Endothelial cell of umbilical vein (primary cell): ENCODE measurements at regions not wholly inside any gene's neighbourhood (a gene's known extent, or its start where the extent isn't known, plus 50 kb on each side); places are given as distances from the start of the nearest gene placed in this dataset.

Experiments used
- BruUV-seq: library from RNA; stranded (reverse); fragments of 400-500 nt; replicated peaks from 2 replicates; lab custom pipeline; 2021; lab: Mats Ljungman, UMichigan
- CTCF ChIA-PET: fragments of 300-600, 350-600 bp; sonication (Branson Sonifier 250); formaldehyde crosslinking; loops from one replicate; lab custom pipeline; 2021; ENCODE audit warnings: antibody characterized with exemption, inconsistent platforms; lab: Charles Lee
- POLR2A ChIA-PET: fragments of 300-600, 350-600 bp; sonication (Branson Sonifier 250); formaldehyde crosslinking; loops from one replicate; lab custom pipeline; 2021; ENCODE audit warnings: antibody characterized with exemption, inconsistent platforms; lab: Charles Lee
- DNase-seq: peaks from one replicate; pipeline ENCODE4 v3.0.0-alpha.2; 2011; ENCODE audit warnings: low read depth, low spot score
- FAIRE-seq: peaks from 2 replicates; lab custom pipeline; 2011; peaks lifted over from hg19 to GRCh38; lab: Jason Lieb, UNC
- H2AFZ ChIP-seq: 2 replicates; pipeline ENCODE4 v1.6.0; 2012; ENCODE audit warnings: low read depth, low read length, control low read depth, inconsistent platforms
- H3K27ac ChIP-seq: 2 replicates; pipeline ENCODE4 v1.5.1; 2011; ENCODE audit warnings: low read depth, mild to moderate bottlenecking, control low read depth, low read length, moderate library complexity; ENCODE audit not compliant: insufficient read depth
- H3K27me3 ChIP-seq, 2 experiments: 2 replicates each; pipeline versions ENCODE4 v1.6.0 to v1.6.1; 2011; ENCODE audit warnings: low read length in 2 of 2, mixed read lengths in 1 of 2; ENCODE audit not compliant: control insufficient read depth in 2 of 2, insufficient read depth in 2 of 2
- H3K36me3 ChIP-seq, 2 experiments: 2 replicates in 1 of 2; 3 replicates in 1 of 2; pipeline ENCODE4 v1.5.1; 2011; ENCODE audit warnings: low read length in 2 of 2, mild to moderate bottlenecking in 1 of 2, moderate library complexity in 1 of 2; ENCODE audit not compliant: control insufficient read depth in 2 of 2, insufficient read depth in 2 of 2; ENCODE audit errors: extremely low read depth in 1 of 2
- H3K4me1 ChIP-seq: 3 replicates; pipeline ENCODE4 v1.5.1; 2011; ENCODE audit warnings: mild to moderate bottlenecking, low read length; ENCODE audit not compliant: control insufficient read depth, insufficient read depth; ENCODE audit errors: extremely low read depth
- H3K4me2 ChIP-seq: 2 replicates; pipeline ENCODE4 v1.6.1; 2011; ENCODE audit warnings: low read length, control low read depth, mixed read lengths; ENCODE audit not compliant: insufficient read depth
- H3K4me3 ChIP-seq, 3 experiments: fragments of 200-600 bp in 1 of 3; sonication (generic), shearing (Covaris generic) in 1 of 3; replicated peaks in 1 of 3; 2 replicates each; pipeline ENCODE4 v1.5.1; 2011 to 2016; ENCODE audit warnings: control low read depth in 3 of 3, low read length in 3 of 3, mild to moderate bottlenecking in 2 of 3, inconsistent platforms in 1 of 3, low read depth in 1 of 3, moderate library complexity in 1 of 3; ENCODE audit not compliant: insufficient read depth in 1 of 3
- H3K79me2 ChIP-seq: 2 replicates; pipeline ENCODE4 v1.6.0; 2012; ENCODE audit warnings: low read length, inconsistent platforms; ENCODE audit not compliant: control insufficient read depth, insufficient read depth
- H3K9ac ChIP-seq: replicated peaks from 2 replicates; pipeline ENCODE3; 2011; ENCODE audit warnings: low read length, control low read depth; ENCODE audit not compliant: insufficient read depth; ENCODE audit errors: extremely low read depth
- H3K9me1 ChIP-seq: replicated peaks from 3 replicates; pipeline ENCODE4 v1.6.0; 2011; ENCODE audit warnings: mild to moderate bottlenecking, low read length; ENCODE audit not compliant: control insufficient read depth, insufficient read depth; ENCODE audit errors: extremely low read depth
- H3K9me3 ChIP-seq: replicated peaks from 2 replicates; pipeline ENCODE4 v1.5.1; 2012; ENCODE audit warnings: low read length, inconsistent platforms; ENCODE audit not compliant: control insufficient read depth, insufficient read depth
- H4K20me1 ChIP-seq: replicated peaks from 2 replicates; pipeline ENCODE3; 2011; ENCODE audit warnings: mild to moderate bottlenecking, low read length; ENCODE audit not compliant: control insufficient read depth, insufficient read depth; ENCODE audit errors: extremely low read depth
- CTCF ChIP-seq, 2 donors: IDR thresholded peaks; 1 replicate in 1 of 2; 2 replicates in 1 of 2; pipeline ENCODE4 v1.5.1; 2011; ENCODE audit warnings: low read length in 2 of 2, mild to moderate bottlenecking in 2 of 2, moderate library complexity in 2 of 2, control low read depth in 1 of 2, inconsistent platforms in 1 of 2, low read depth in 1 of 2; ENCODE audit not compliant: insufficient read depth in 1 of 2; ENCODE audit errors: extremely low read depth in 1 of 2
- EZH2 ChIP-seq: IDR thresholded peaks from 2 replicates; pipeline ENCODE4 v1.6.1; 2012; ENCODE audit warnings: borderline replicate concordance, low read depth, mild to moderate bottlenecking, moderate library complexity, low read length, inconsistent platforms; ENCODE audit not compliant: severe bottlenecking
- FOS ChIP-seq: IDR thresholded peaks from 2 replicates; pipeline ENCODE4 v1.6.1; 2011; ENCODE audit warnings: mild to moderate bottlenecking, low read length, moderate library complexity, borderline replicate concordance; ENCODE audit not compliant: insufficient read depth
- GATA2 ChIP-seq: IDR thresholded peaks from 2 replicates; pipeline ENCODE4 v1.7.0; 2011; ENCODE audit warnings: low read depth, mild to moderate bottlenecking, moderate library complexity, mixed read lengths, low read length; ENCODE audit not compliant: insufficient read length, insufficient read depth
- JUN ChIP-seq: IDR thresholded peaks from 2 replicates; pipeline ENCODE4 v1.6.1; 2011; ENCODE audit warnings: borderline replicate concordance, low read depth; ENCODE audit not compliant: insufficient read length, insufficient read depth
- MYC ChIP-seq: IDR thresholded peaks from one replicate; pipeline ENCODE4 v1.6.1; 2011; ENCODE audit warnings: mild to moderate bottlenecking, low read depth, low read length
- POLR2A ChIP-seq: IDR thresholded peaks from 2 replicates; pipeline ENCODE4 v1.6.1; 2012; ENCODE audit warnings: low read depth, mild to moderate bottlenecking, control low read depth, low read length
- POLR2AphosphoS5 ChIP-seq: IDR thresholded peaks from 2 replicates; pipeline ENCODE4 v1.6.1; 2012; ENCODE audit warnings: low read depth, mild to moderate bottlenecking, control low read depth, low read length, moderate library complexity; ENCODE audit not compliant: insufficient read depth
- dilution Hi-C: fragments of 300-500 bp; cut with MboI; formaldehyde crosslinking; loops from one replicate; pipeline ENCODE4 v1.15.0; 2019; ENCODE audit warnings: low sequenced_read_pairs; ENCODE audit not compliant: extremely low pct_ligation_motif_present
- intact Hi-C: fragments of 100-400 bp; cut with micrococcal nuclease; formaldehyde crosslinking; loops from one replicate; pipeline ENCODE4 v1.10.0; 2022
- TF ChIP-seq, protein P1 (sequence below): IDR thresholded peaks from 2 replicates; pipeline ENCODE4 v1.6.1; 2011; ENCODE audit not compliant: insufficient read depth, insufficient read length

DNA sequence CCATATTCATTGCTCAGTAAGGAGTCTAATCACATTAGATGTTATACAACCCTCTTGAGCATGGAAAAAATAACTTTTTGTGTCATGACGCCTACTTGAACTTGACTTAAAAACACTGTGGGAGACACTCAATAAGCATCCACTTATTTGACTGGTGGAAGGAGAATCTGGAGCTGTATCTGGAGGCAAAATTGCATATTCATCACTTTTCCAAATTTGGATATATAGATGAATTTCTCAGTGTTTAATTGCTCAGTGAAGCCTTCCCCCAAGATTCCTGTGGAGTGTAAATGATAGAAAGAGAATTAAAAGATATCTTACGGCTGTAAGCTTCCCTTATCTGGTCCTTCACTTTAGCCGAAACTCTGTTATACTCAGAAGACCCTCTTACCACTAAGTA, 610.7 kb upstream of the ADGRL2 start:
- dilution Hi-C loops (no loop called here), intact Hi-C loops (no loop called here)
- H2AFZ ChIP-seq = no peak overlapping the region
- no peaks in the 10 kb centered on the region for H3K9me1 ChIP-seq
- H3K9me3 ChIP-seq = no peaks in the 10 kb centered on the region
- no peak for DNase-seq
- no peak overlapping the region for H3K4me3 ChIP-seq
- TF ChIP-seq POLR2A (no peak), GATA2 (no peak), EZH2 (no peak), FOS (no peak), POLR2AphosphoS5 (no peak), CTCF (IDR thresholded peaks at IDR 0.05; ENCODE audit: extremely low read depth in 1 of 2, insufficient read depth in 1 of 2, low read depth in 1 of 2, low read length in 2 of 2) (no peak), MYC (no peak), JUN (no peak)
- TF ChIP-seq, protein P1, sequence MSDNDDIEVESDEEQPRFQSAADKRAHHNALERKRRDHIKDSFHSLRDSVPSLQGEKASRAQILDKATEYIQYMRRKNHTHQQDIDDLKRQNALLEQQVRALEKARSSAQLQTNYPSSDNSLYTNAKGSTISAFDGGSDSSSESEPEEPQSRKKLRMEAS = no peak
- H3K36me3 ChIP-seq = no peaks in the 10 kb centered on the region
- H3K79me2 ChIP-seq = no peaks in the 10 kb centered on the region
- H3K4me1 ChIP-seq = no peaks in the 10 kb centered on the region
- H3K27me3 ChIP-seq = no peaks in the 10 kb centered on the region
- no peak overlapping the region for H3K4me2 ChIP-seq
- no peak overlapping the region for H3K27ac ChIP-seq
- no TSS peak for BruUV-seq
- ChIA-PET POLR2A (no interaction called here), CTCF (no interaction called here)
- H4K20me1 ChIP-seq = no peaks in the 10 kb centered on the region
- H3K9ac ChIP-seq = no peak overlapping the region
- FAIRE-seq = no peak
